Activated gamma-delta T cell treated with anti-CD3 and anti-CD28 coated beads, Interleukin-2, amount 50 U/mL, for 16 hours (primary cell): ENCODE measurements at regions not wholly inside any gene's neighbourhood (a gene's known extent, or its start where the extent isn't known, plus 50 kb on each side); places are given as distances from the start of the nearest gene placed in this dataset.
"Not testable (repeated sequence)": the region's sequence is repeated elsewhere in the genome, so short reads cannot be mapped to it uniquely, and the experiment has no call there.

Experiments
- DNase-seq: peaks from one replicate; pipeline ENCODE4 v3.0.0-alpha.2; 2020; ENCODE audit warnings: low read depth

DNA sequence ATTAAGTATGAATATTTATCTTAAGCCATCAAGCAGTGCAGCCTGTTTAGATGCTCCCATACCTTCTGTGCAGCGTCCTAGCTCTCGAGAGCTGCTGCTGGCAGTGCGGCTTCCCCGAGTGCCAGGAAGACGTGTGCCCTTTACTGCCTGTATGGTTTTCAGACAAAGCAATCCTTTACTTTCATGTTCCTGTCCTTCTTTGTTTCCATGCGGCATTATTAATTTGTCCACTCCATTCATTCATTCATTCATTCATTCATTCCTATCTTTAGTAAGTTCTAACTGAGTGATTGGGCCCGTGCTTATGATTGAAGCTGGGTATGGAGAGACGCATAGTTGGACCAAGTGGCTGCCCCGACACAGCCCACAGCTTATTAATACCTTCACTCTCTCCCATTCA lies 446.6 kb upstream of the HNRNPA3 start:
- no peak for DNase-seq

- DNase-seq: no peak
These were observed 444.4 kb upstream of the HNRNPA3 start for GRCh38 chr2:176768185-176768584.

DNA sequence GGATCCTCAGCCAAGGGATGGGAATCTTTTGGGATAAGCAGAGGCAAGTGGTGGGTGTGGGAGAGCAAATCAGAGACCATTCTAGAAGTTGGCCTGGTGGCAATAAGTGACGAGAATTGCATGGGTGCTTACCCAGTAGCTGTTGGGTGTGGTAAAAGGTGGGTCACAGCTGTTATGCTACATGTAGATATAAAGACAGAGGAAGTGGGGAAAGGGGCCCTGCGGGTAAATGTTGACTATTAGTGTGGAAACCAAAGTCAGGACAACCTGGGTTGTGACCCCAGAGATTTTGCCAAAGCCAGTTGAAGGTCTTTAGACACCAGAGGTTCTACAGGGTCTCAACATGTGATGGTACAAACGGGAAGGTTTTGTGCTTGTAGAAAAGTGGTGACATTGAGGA lies 443.6 kb upstream of the HNRNPA3 start:
- DNase-seq: no peak

GRCh38 chr2:176769499-176770370 lies 442.9 kb upstream of the HNRNPA3 start:
- DNase-seq: no peak

DNA sequence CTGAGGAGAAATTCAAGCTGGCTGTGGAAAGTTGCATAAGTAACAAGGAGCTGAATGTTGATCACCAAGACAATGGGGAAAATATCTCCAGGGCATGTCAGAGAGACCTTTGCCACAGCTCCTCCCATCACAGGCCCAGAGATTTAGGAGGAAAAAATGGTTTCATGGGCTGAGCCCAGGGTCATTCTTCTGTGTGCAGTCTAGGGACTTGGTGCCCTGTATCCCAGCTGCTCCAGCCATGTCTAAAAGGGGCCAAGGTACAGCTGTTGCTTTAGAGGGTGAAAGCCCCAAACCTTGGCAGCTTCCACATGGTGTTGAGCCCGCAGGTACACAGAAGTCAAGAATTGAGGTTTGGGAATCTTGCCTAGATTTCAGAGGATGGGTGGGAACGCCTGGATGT lies 439.8 kb upstream of the HNRNPA3 start:
- DNase-seq: no peak

- no peak for DNase-seq
These were observed 437.7 kb upstream of the HNRNPA3 start for GRCh38 chr2:176774766-176775451.

- no peak for DNase-seq
These were observed 435.3 kb upstream of the HNRNPA3 start for GRCh38 chr2:176777262-176777661.

- no peak for DNase-seq
These were observed 432.7 kb upstream of the HNRNPA3 start for GRCh38 chr2:176779917-176780316.

- no peak for DNase-seq
These were observed 432.2 kb upstream of the HNRNPA3 start for GRCh38 chr2:176780348-176780747.

GRCh38 chr2:176781570-176782217 lies 430.9 kb upstream of the HNRNPA3 start:
- DNase-seq: no peak

DNA sequence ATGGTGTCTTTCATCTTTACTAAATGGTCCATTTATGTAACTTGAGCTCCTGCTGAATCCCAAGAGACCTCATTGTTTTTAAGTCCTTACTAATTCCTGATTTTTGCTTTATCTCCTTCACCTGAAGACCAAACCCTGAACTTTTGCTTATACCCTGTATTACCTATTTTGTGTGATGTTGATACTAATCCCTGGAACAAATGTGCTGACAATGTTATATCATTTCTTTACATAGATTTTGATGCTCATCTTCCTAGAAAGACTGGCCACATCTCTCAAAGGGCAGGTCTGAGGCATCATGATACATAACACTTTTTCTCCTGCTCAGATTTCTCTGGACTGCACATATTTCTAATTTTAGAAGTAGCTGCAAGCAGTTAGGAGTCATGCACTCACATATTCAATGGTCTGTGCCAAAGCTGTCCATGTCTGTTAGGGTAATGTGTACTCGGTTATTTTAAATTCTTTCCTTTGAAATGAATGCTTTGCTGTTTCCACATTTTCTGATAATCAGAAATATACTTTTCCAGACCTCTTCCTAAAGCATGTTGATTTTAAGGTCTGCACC lies 427.9 kb upstream of the HNRNPA3 start:
- no peak for DNase-seq

- DNase-seq: no peak
These were observed 422.8 kb upstream of the HNRNPA3 start for GRCh38 chr2:176789751-176790150.

- DNase-seq: no peak
These were observed 422.1 kb upstream of the HNRNPA3 start for GRCh38 chr2:176790468-176790867.

GRCh38 chr2:176793792-176794191 lies 418.8 kb upstream of the HNRNPA3 start:
- no peak for DNase-seq

DNA sequence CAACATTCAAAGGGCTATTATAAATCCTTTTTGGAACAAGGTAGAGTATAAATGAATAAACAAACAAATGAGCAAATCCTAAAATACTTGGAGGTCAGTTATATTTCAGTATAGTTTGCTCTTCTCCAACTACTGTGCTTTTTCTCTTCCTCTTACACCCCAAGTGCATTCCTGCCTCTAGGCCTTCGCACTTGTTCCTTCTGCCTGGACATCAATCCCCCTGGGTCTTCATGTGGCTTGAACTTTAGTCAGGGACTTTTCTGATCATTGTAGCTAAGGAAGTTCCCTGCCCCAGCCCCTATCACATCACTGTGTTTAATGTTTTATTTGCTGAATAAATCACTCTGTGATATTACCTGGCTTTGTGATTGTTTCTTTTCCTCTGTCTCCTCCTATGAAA lies 418.2 kb upstream of the HNRNPA3 start:
- DNase-seq: no peak

- DNase-seq: no peak
These were observed 416.8 kb upstream of the HNRNPA3 start for GRCh38 chr2:176795823-176796222.

- not testable (repeated sequence) for DNase-seq
These were observed 415.9 kb upstream of the HNRNPA3 start for GRCh38 chr2:176796677-176797076.

- no peak for DNase-seq
These were observed 408.2 kb upstream of the HNRNPA3 start for GRCh38 chr2:176804392-176804791.

DNA sequence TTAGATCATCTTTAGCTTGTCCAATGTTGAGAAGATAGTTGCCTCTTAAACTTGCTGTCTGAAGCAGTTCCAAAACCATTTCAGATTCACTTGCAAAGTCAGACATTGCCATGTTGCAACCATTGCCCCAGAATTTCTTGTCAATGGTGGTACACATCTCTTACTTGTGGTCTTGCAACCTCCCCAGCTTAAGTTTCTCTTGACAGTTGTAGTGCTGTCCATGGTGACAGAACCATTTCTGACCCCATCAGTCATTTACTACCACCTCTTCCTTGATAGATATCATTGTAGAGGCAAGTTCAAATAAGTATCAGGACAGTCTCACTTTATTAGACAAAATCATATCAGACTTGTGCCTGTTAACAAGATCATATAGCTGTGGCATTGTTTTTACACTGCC lies 407.2 kb upstream of the HNRNPA3 start:
- DNase-seq: no peak

DNA sequence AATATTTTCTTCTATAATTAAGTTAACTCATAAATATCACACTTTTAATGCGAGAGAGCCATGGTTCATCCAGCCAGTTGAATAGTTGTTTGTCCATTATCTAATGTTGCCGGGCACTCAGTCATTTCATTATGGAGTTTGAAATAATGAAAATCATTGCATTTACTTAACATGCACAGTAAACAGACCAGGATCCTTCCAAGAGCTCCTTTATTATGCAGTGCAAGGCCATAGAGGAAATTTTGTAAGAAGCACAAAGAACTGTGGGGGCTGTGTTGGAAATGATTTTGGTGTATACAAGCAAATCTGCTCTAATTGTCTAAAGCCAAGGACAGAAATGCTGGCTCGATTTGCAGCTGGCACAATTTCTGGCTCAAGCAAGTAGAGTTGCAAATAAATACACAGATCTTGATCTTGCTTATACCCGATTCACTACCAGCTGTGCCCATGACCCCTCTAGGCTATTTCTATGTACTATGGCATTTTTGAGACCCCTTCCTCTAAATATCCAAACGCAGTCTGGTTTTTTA lies 400.3 kb upstream of the HNRNPA3 start:
- no peak for DNase-seq

GRCh38 chr2:176813156-176813555 lies 399.4 kb upstream of the HNRNPA3 start:
- DNase-seq: no peak

- DNase-seq: no peak
These were observed 399.0 kb upstream of the HNRNPA3 start for GRCh38 chr2:176813621-176814049.
